GM19467 (cell line): ENCODE measurements at regions not wholly inside any gene's neighbourhood (a gene's known extent, or its start where the extent isn't known, plus 50 kb on each side); places are given as distances from the start of the nearest gene placed in this dataset.
"Not testable (repeated sequence)": the region's sequence is repeated elsewhere in the genome, so short reads cannot be mapped to it uniquely, and the experiment has no call there.

Source experiments
- ATAC-seq: cut with Tn5 transposase; IDR thresholded peaks from one replicate; pipeline ENCODE4 v1.9.1; 2021; ENCODE audit warnings: mild to moderate bottlenecking, moderate library complexity; ENCODE audit not compliant: unreplicated experiment

GRCh38 chr3:137582484-137582883 lies 181.6 kb upstream of the SOX14 start:
- ATAC-seq: no peak

GRCh38 chr3:137583256-137583655 lies 180.9 kb upstream of the SOX14 start:
- no peak for ATAC-seq

GRCh38 chr3:137588871-137589270 lies 175.2 kb upstream of the SOX14 start:
- no peak for ATAC-seq

- ATAC-seq: not testable (repeated sequence)
These were observed 168.7 kb upstream of the SOX14 start for GRCh38 chr3:137595415-137595814.

GRCh38 chr3:137610723-137611122 lies 153.4 kb upstream of the SOX14 start:
- ATAC-seq: no peak

- no peak for ATAC-seq
These were observed 151.8 kb upstream of the SOX14 start for GRCh38 chr3:137612291-137612690.

- ATAC-seq: no peak
These were observed 148.3 kb upstream of the SOX14 start for GRCh38 chr3:137615659-137616418.

GRCh38 chr3:137641879-137642704 lies 122.0 kb upstream of the SOX14 start:
- no peak for ATAC-seq

- ATAC-seq: no peak
These were observed 121.3 kb upstream of the SOX14 start for GRCh38 chr3:137642831-137643230.

- no peak for ATAC-seq
These were observed 116.9 kb upstream of the SOX14 start for GRCh38 chr3:137647179-137647578.

- ATAC-seq: no peak
These were observed 94.5 kb upstream of the SOX14 start for GRCh38 chr3:137669519-137670060.

- ATAC-seq: no peak
These were observed 76.8 kb upstream of the SOX14 start for GRCh38 chr3:137687181-137687879.

GRCh38 chr3:137692803-137693431 lies 71.2 kb upstream of the SOX14 start:
- no peak for ATAC-seq

- no peak for ATAC-seq
These were observed 70.3 kb upstream of the SOX14 start for GRCh38 chr3:137693791-137694190.

- no peak for ATAC-seq
These were observed 69.3 kb upstream of the SOX14 start for GRCh38 chr3:137694836-137695235.

GRCh38 chr3:137695351-137695750 lies 68.8 kb upstream of the SOX14 start:
- ATAC-seq: no peak

GRCh38 chr3:137709011-137709601 lies 55.0 kb upstream of the SOX14 start:
- ATAC-seq: no peak

- ATAC-seq: not testable (repeated sequence)
These were observed 50.1 kb upstream of the SOX14 start for GRCh38 chr3:137713965-137714364.
